GM12891 (cell line): ENCODE measurements at regions not wholly inside any gene's neighbourhood (a gene's known extent, or its start where the extent isn't known, plus 50 kb on each side); places are given as distances from the start of the nearest gene placed in this dataset.

Experiments
- DNase-seq: peaks from one replicate; pipeline ENCODE4 v3.0.0; 2011; ENCODE audit warnings: low spot score; ENCODE audit not compliant: insufficient read length
- FAIRE-seq: peaks from 2 replicates; lab custom pipeline; 2011; peaks lifted over from hg19 to GRCh38; lab: Jason Lieb, UNC
- PAX5 ChIP-seq: IDR thresholded peaks from 2 replicates; pipeline ENCODE4 v1.6.1; 2011; ENCODE audit warnings: low read length, moderate library complexity, mild to moderate bottlenecking; ENCODE audit not compliant: insufficient read depth, severe bottlenecking
- POLR2A ChIP-seq: IDR thresholded peaks from 2 replicates; pipeline ENCODE4 v1.6.1; 2011; ENCODE audit warnings: low read depth, low read length, control low read depth
- POLR2AphosphoS5 ChIP-seq: IDR thresholded peaks from 2 replicates; pipeline ENCODE4 v1.6.1; 2011; ENCODE audit warnings: low read depth, low read length, control low read depth
- POU2F2 ChIP-seq: IDR thresholded peaks from 2 replicates; pipeline ENCODE4 v1.6.1; 2011; ENCODE audit warnings: low read depth, mild to moderate bottlenecking, control low read depth, low read length, moderate library complexity
- SPI1 ChIP-seq: IDR thresholded peaks from 2 replicates; pipeline ENCODE4 v1.6.1; 2011; ENCODE audit warnings: low read depth, low read length, control low read depth
- TAF1 ChIP-seq: IDR thresholded peaks from 2 replicates; pipeline ENCODE4 v1.6.1; 2011; ENCODE audit warnings: low read depth, low read length, control low read depth

DNA sequence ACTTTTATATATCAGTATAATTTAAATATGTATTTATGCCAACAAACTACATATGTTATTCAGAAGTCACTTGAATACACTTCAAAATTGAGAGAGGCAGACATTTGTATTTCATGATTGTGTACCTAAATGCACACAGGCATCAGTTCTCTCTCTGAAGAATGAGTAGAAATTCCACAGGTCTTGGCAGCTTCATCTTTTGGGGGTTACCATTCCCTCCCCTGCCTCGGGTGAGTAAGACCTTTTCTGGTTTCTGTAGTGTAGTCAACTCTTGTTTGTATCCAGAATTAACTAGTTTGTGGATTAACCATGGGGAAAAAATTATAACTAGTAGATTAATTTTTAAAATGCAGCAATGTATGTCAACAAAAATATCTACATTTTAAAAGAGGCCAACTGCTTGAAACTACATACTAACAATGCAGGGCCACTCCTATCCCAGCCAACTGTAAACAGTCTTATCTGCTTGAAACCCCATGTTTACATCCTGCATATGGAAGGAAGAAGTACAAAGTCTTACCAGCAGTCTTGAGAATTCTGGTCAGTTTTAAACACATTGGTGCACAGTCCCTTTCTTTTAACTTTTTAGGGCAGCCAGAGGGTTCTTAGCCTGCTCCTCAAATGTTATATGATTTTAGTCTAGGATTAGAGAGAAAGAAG is 339.6 kb upstream of the KIF2A start:
- TF ChIP-seq SPI1 (no peak), TAF1 (no peak), POLR2A (no peak), POLR2AphosphoS5 (no peak)
- FAIRE-seq (no peak), DNase-seq (no peak)

DNA sequence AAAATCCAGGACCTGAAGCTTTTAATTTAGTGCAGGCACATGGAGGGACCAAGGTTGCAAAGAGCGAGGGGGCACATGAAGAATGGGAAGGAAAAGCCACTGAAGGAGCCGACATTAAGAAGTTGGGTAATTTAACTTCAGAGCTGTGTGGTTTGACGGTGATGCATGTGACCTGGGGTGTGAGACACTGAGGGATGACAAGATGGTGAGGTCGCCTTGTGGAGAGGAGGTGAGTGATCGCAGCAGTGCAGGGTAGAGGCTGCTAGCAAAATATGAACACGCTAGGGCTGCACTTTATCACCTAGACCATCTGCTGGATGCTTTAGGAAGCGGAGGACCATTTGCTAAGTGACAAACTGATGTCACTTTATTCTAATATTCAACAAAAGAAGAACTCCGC is 339.0 kb upstream of the KIF2A start:
- no peak for FAIRE-seq
- no peak for DNase-seq
- TF ChIP-seq PAX5 (no peak), POLR2AphosphoS5 (no peak)

DNA sequence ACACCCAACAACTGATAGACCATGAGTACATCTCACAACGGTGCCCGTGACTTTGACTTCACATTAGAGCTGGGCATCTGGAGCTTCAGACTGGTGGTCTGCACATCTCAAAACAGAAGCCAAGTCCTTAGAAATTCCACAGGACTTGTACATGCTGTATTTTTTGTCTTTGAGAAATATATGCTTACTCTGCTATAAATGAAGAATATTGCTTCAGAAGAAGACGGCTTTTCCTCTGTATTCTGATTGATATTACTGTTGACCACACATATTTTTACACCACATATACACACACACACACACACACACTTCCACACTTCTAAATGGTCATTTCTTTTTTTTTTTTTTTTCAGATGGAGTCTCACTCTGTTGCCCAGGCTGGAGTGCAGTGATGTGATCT is 338.3 kb upstream of the KIF2A start:
- TF ChIP-seq POLR2A = no peak
- TF ChIP-seq TAF1 = no peak
- no peak for TF ChIP-seq POLR2AphosphoS5
- TF ChIP-seq POU2F2 = no peak
- TF ChIP-seq PAX5 = no peak
- TF ChIP-seq SPI1 = no peak

GRCh38 chr5:61969347-61969746 is 336.7 kb upstream of the KIF2A start:
- no peak for DNase-seq
- TF ChIP-seq POLR2A = no peak
- TF ChIP-seq POLR2AphosphoS5 = no peak
- no peak for TF ChIP-seq TAF1
- no peak for TF ChIP-seq POU2F2
- TF ChIP-seq PAX5 = no peak
- no peak for TF ChIP-seq SPI1
- no peak for FAIRE-seq

More for the DNA sequence above, 338.3 kb upstream of the KIF2A start:
- no peak for FAIRE-seq
- DNase-seq = no peak

- DNase-seq (no peak), FAIRE-seq (no peak)
Observed at GRCh38 chr5:61969755-61970154, 336.3 kb upstream of the KIF2A start.

GRCh38 chr5:61970218-61970617 is 335.8 kb upstream of the KIF2A start:
- DNase-seq = no peak
- FAIRE-seq = no peak
- TF ChIP-seq POLR2A = no peak
- no peak for TF ChIP-seq POU2F2
- no peak for TF ChIP-seq TAF1

More at GRCh38 chr5:61969755-61970154, 336.3 kb upstream of the KIF2A start:
- TF ChIP-seq POU2F2 (no peak), TAF1 (no peak), POLR2AphosphoS5 (no peak), SPI1 (no peak), PAX5 (no peak), POLR2A (no peak)

DNA sequence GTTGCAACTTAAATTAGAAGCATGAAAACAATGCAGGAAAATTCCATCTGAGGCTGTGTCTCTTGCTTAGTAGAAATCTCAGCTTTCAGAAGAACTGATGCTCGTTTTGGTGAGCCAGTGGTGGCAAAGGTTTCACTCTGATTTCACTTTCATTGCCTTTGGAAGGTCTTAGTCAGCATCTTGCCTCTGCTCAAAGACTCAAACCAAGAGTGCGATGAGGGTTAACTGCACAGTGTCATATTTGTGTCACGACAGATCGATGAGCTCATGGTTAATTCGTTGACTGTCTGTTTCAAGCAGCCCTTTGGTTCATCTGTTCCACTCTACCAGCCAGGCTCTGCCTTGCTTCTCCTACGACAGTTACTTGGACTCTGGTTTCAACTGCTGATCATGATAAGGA is 331.3 kb upstream of the KIF2A start:
- FAIRE-seq = no peak
- TF ChIP-seq POLR2AphosphoS5 = no peak
- TF ChIP-seq SPI1 = no peak
- no peak for TF ChIP-seq PAX5
- TF ChIP-seq POU2F2 = no peak
- TF ChIP-seq TAF1 = no peak
- TF ChIP-seq POLR2A = no peak

GRCh38 chr5:61981886-61982285 is 324.1 kb upstream of the KIF2A start:
- DNase-seq (no peak), FAIRE-seq (no peak)
- TF ChIP-seq SPI1 = no peak
- TF ChIP-seq POLR2A = no peak
- TF ChIP-seq PAX5 = no peak
- no peak for TF ChIP-seq TAF1
- no peak for TF ChIP-seq POU2F2
- TF ChIP-seq POLR2AphosphoS5 = no peak

More for the DNA sequence above, 331.3 kb upstream of the KIF2A start:
- no peak for DNase-seq

GRCh38 chr5:61991430-61991829 is 314.6 kb upstream of the KIF2A start:
- FAIRE-seq = no peak
- TF ChIP-seq POU2F2 (no peak), PAX5 (no peak), SPI1 (no peak), TAF1 (no peak), POLR2AphosphoS5 (no peak), POLR2A (no peak)
- DNase-seq = no peak

DNA sequence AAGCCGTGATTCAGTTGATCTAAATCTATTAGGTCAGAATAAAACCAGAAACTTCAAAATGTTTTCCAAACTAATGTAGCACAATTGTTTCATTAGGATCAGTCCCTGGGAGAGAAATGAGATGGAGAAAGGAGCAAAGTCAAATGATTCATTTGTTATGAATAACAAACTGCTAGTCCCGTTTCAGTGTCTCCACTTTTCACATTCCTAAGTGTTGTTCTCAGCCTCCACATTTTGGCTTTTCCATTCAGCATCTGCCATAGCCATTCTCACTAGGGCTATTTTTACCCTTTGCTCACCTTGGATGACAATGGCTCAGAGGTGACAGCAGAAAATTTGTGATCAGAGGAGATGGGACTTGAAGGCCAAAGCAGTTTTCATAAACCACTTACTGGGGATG is 314.1 kb upstream of the KIF2A start:
- TF ChIP-seq POU2F2 (no peak), POLR2A (no peak), POLR2AphosphoS5 (no peak), SPI1 (no peak), TAF1 (no peak), PAX5 (no peak)
- no peak for DNase-seq
- FAIRE-seq = no peak
